GM21825 (cell line): ENCODE measurements at regions not wholly inside any gene's neighbourhood (a gene's known extent, or its start where the extent isn't known, plus 50 kb on each side); places are given as distances from the start of the nearest gene placed in this dataset.
"Not testable (repeated sequence)": the region's sequence is repeated elsewhere in the genome, so short reads cannot be mapped to it uniquely, and the experiment has no call there.

ENCODE experiments used
- ATAC-seq: cut with Tn5 transposase; IDR thresholded peaks from one replicate; pipeline ENCODE4 v1.9.1; 2021; ENCODE audit warnings: mild to moderate bottlenecking, moderate library complexity; ENCODE audit not compliant: unreplicated experiment

- ATAC-seq, result no peak
These were observed 119.1 kb downstream of the LRATD1 start for GRCh38 chr2:14751581-14751980.

- no peak for ATAC-seq
These were observed 119.8 kb downstream of the LRATD1 start for GRCh38 chr2:14752295-14752694.

- no peak for ATAC-seq
These were observed 123.6 kb downstream of the LRATD1 start for GRCh38 chr2:14756122-14756541.

- ATAC-seq, result no peak
These were observed 124.6 kb downstream of the LRATD1 start for GRCh38 chr2:14756981-14757657.

- no peak for ATAC-seq
These were observed 126.6 kb downstream of the LRATD1 start for GRCh38 chr2:14759082-14759481.

- ATAC-seq, result no peak
These were observed 127.7 kb downstream of the LRATD1 start for GRCh38 chr2:14760169-14760568.

- ATAC-seq, result no peak
These were observed 128.6 kb downstream of the LRATD1 start for GRCh38 chr2:14761118-14761517.

- no peak for ATAC-seq
These were observed 141.2 kb downstream of the LRATD1 start for GRCh38 chr2:14773696-14774095.

GRCh38 chr2:14774436-14774968, 142.0 kb downstream of the LRATD1 start:
- ATAC-seq, result no peak

- ATAC-seq, result no peak
These were observed 143.7 kb downstream of the LRATD1 start for GRCh38 chr2:14776216-14776615.

GRCh38 chr2:14778015-14778414, 145.5 kb downstream of the LRATD1 start:
- no peak for ATAC-seq

GRCh38 chr2:14779252-14779651, 146.7 kb downstream of the LRATD1 start:
- ATAC-seq, result no peak

- no peak for ATAC-seq
These were observed 148.6 kb downstream of the LRATD1 start for GRCh38 chr2:14781142-14781541.

GRCh38 chr2:14788814-14789213, 156.3 kb downstream of the LRATD1 start:
- not testable (repeated sequence) for ATAC-seq

GRCh38 chr2:14790041-14790640, 157.6 kb downstream of the LRATD1 start:
- no peak for ATAC-seq

- ATAC-seq, result no peak
These were observed 171.5 kb downstream of the LRATD1 start for GRCh38 chr2:14803994-14804393.

GRCh38 chr2:14804902-14805301, 172.4 kb downstream of the LRATD1 start:
- no peak for ATAC-seq

GRCh38 chr2:14806613-14807012, 174.1 kb downstream of the LRATD1 start:
- ATAC-seq, result no peak

- no peak for ATAC-seq
These were observed 182.7 kb downstream of the LRATD1 start for GRCh38 chr2:14815201-14815600.

- ATAC-seq, result no peak
These were observed 183.8 kb downstream of the LRATD1 start for GRCh38 chr2:14816069-14817060.

- ATAC-seq, result no peak
These were observed 185.3 kb downstream of the LRATD1 start for GRCh38 chr2:14817848-14818247.
